Panc1 (cell line): ENCODE measurements at regions not wholly inside any gene's neighbourhood (a gene's known extent, or its start where the extent isn't known, plus 50 kb on each side); places are given as distances from the start of the nearest gene placed in this dataset.

ENCODE experiments used
- ATAC-seq: fragments of 200-7000 bp; cut with Tn5 transposase; 2 replicates; pipeline ENCODE4 v1.9.1; 2020; ENCODE audit warnings: mild to moderate bottlenecking, moderate library complexity
- BruUV-seq: library from RNA; stranded (reverse); fragments of 400-500 nt; replicated peaks from 2 replicates; lab custom pipeline; 2021; lab: Mats Ljungman, UMichigan
- CTCF ChIA-PET: fragments of 300-600 bp; sonication (Branson Sonifier 250); formaldehyde crosslinking; loops from one replicate; lab custom pipeline; 2022; ENCODE audit warnings: antibody characterized with exemption; lab: Charles Lee
- POLR2A ChIA-PET: fragments of 300-600 bp; sonication (Branson Sonifier 250); formaldehyde crosslinking; loops from one replicate; lab custom pipeline; 2022; ENCODE audit warnings: antibody characterized with exemption; lab: Charles Lee
- DNase-seq: peaks from one replicate; pipeline ENCODE4 v3.0.0-alpha.2; 2010; ENCODE audit warnings: low read depth, low spot score
- H3K27ac ChIP-seq: 2 replicates; pipeline ENCODE4 v1.5.1; 2011; ENCODE audit warnings: mild to moderate bottlenecking, low read length, inconsistent platforms
- H3K27me3 ChIP-seq: fragments of 200-500 bp; sonication (Bioruptor generic); 2 replicates; pipeline ENCODE4 v1.6.0; 2014; ENCODE audit warnings: low read length, inconsistent platforms; ENCODE audit not compliant: control insufficient read depth, insufficient read depth
- H3K36me3 ChIP-seq: fragments of 200-500 bp; sonication (Bioruptor generic); 2 replicates; pipeline ENCODE4 v1.5.1; 2014; ENCODE audit warnings: inconsistent platforms, mild to moderate bottlenecking, low read length, moderate library complexity; ENCODE audit not compliant: control insufficient read depth, insufficient read depth
- H3K4me1 ChIP-seq: 2 replicates; pipeline ENCODE4 v1.5.1; 2011; ENCODE audit warnings: inconsistent platforms, mild to moderate bottlenecking, low read length, moderate library complexity; ENCODE audit not compliant: control insufficient read depth, insufficient read depth
- H3K4me3 ChIP-seq, 2 experiments: 2 replicates each; pipeline ENCODE4 v1.5.1; 2011 to 2012; ENCODE audit warnings: low read depth in 2 of 2, low read length in 2 of 2, mild to moderate bottlenecking in 2 of 2, inconsistent platforms in 1 of 2, moderate library complexity in 1 of 2
- H3K9me3 ChIP-seq: fragments of 200-500 bp; sonication (Bioruptor generic); 2 replicates; pipeline ENCODE4 v1.5.1; 2014; ENCODE audit warnings: low read depth, mild to moderate bottlenecking, inconsistent platforms, low read length, moderate library complexity; ENCODE audit not compliant: control insufficient read depth, insufficient read depth
- POLR2AphosphoS5 ChIP-seq: IDR thresholded peaks from 2 replicates; pipeline ENCODE4 v1.6.1; 2012; ENCODE audit warnings: mild to moderate bottlenecking, low read depth, low read length, moderate library complexity
- REST ChIP-seq, 2 experiments: IDR thresholded peaks; 2 replicates each; pipeline ENCODE4 v1.6.1; 2011 to 2012; ENCODE audit warnings: low read depth in 2 of 2, control low read depth in 1 of 2, low read length in 1 of 2, mild to moderate bottlenecking in 1 of 2, moderate library complexity in 1 of 2; ENCODE audit not compliant: insufficient read depth in 1 of 2
- SIN3A ChIP-seq: IDR thresholded peaks from 2 replicates; pipeline ENCODE4 v1.6.1; 2012; ENCODE audit warnings: low read depth, mild to moderate bottlenecking, low read length, moderate library complexity, borderline replicate concordance; ENCODE audit not compliant: insufficient read depth
- TCF7L2 ChIP-seq: IDR thresholded peaks from 2 replicates; pipeline ENCODE4 v1.6.1; 2011; ENCODE audit warnings: mild to moderate bottlenecking, low read depth, low read length, inconsistent platforms
- in situ Hi-C: cut with HindIII; loops from 2 replicates; pipeline ENCODE4 v1.10.0; 2016; ENCODE audit warnings: low sequenced_read_pairs, low pct_unique_long_range_greater_than_20kb
- intact Hi-C: fragments of 100-400 bp; cut with micrococcal nuclease; formaldehyde crosslinking; loops from one replicate; pipeline ENCODE4 v1.10.0; 2022; ENCODE audit not compliant: unreplicated experiment
- TF ChIP-seq, protein P1 (sequence below): fragments of 450-650 bp; IDR thresholded peaks from 2 replicates; pipeline ENCODE4 v1.5.1; 2017; ENCODE audit warnings: mild to moderate bottlenecking

DNA sequence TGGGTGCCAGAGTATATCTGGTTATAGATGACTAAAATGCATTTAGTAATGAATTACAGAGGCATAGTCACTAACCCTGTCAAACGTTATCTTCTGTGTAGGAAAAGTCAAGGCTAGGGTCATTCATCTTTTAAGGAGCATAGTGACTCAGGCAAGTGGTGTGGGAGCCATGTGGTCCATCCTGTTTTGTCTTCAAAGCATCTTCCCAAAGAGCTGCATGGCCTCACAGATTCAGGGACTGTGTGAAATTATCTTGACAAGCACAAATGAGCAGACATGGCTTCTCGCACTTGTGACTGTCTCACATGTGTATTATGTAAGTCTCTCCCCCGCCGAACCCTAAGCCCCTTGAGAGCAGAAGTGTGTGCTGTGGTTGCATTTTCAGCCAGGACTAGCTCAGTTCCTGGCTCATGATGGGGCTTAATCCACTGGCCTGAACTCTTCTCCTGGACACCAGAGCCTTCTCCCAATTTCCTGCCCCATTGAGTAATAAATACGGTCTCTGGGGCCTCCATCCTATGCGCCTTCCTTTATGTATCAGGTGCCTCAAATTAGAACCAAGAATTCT lies 769.1 kb downstream of the QKI start:
- Histone ChIP-seq H3K4me3 (no peak overlapping the region), H3K27ac (no peak overlapping the region), H3K27me3 (no peaks in the 10 kb centered on the region), H3K9me3 (no peaks in the 10 kb centered on the region), H3K4me1 (no peaks in the 10 kb centered on the region), H3K36me3 (no peaks in the 10 kb centered on the region)
- BruUV-seq = no TSS peak
- in situ Hi-C loops = no loop called here
- CTCF ChIA-PET = no interaction called here
- ATAC-seq (no peak), DNase-seq (no peak)
- TF ChIP-seq SIN3A (no peak), POLR2AphosphoS5 (no peak), REST (IDR thresholded peaks at IDR 0.05; ENCODE audit: insufficient read depth in 1 of 2, low read depth in 2 of 2, low read length in 1 of 2) (no peak), TCF7L2 (no peak)
- TF ChIP-seq, protein P1, sequence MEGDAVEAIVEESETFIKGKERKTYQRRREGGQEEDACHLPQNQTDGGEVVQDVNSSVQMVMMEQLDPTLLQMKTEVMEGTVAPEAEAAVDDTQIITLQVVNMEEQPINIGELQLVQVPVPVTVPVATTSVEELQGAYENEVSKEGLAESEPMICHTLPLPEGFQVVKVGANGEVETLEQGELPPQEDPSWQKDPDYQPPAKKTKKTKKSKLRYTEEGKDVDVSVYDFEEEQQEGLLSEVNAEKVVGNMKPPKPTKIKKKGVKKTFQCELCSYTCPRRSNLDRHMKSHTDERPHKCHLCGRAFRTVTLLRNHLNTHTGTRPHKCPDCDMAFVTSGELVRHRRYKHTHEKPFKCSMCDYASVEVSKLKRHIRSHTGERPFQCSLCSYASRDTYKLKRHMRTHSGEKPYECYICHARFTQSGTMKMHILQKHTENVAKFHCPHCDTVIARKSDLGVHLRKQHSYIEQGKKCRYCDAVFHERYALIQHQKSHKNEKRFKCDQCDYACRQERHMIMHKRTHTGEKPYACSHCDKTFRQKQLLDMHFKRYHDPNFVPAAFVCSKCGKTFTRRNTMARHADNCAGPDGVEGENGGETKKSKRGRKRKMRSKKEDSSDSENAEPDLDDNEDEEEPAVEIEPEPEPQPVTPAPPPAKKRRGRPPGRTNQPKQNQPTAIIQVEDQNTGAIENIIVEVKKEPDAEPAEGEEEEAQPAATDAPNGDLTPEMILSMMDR = no peak
- POLR2A ChIA-PET = no interaction called here
- intact Hi-C loops = no loop called here

- BruUV-seq = no TSS peak
- DNase-seq = no peak
- CTCF ChIA-PET = no interaction called here
- intact Hi-C loops = no loop called here
- in situ Hi-C loops = no loop called here
- no peaks in the 10 kb centered on the region for H3K9me3 ChIP-seq
- no peak for ATAC-seq
- H3K36me3 ChIP-seq = no peaks in the 10 kb centered on the region
- POLR2A ChIA-PET = no interaction called here
- H3K4me3 ChIP-seq = no peak overlapping the region
- H3K4me1 ChIP-seq = no peaks in the 10 kb centered on the region
- H3K27ac ChIP-seq = no peak overlapping the region
- TF ChIP-seq TCF7L2 = no peak
- TF ChIP-seq SIN3A = no peak
- TF ChIP-seq, protein P1 = no peak
- TF ChIP-seq REST (IDR thresholded peaks at IDR 0.05; ENCODE audit: insufficient read depth in 1 of 2, low read depth in 2 of 2, low read length in 1 of 2) = no peak
- TF ChIP-seq POLR2AphosphoS5 = no peak
- H3K27me3 ChIP-seq = no peaks in the 10 kb centered on the region
These were observed 764.3 kb downstream of the QKI start for GRCh38 chr6:164178679-164179332.
